HEK293T (cell line): ENCODE measurements at regions not wholly inside any gene's neighbourhood (a gene's known extent, or its start where the extent isn't known, plus 50 kb on each side); places are given as distances from the start of the nearest gene placed in this dataset.

Experiments
- BHLHE40 ChIP-seq: fragments of 450-650 bp; IDR thresholded peaks from 2 replicates; pipeline ENCODE4 v1.6.1; 2016; ENCODE audit warnings: mild to moderate bottlenecking, moderate library complexity, borderline replicate concordance
- FOXA1 ChIP-seq: fragments of 450-650 bp; IDR thresholded peaks from 2 replicates; pipeline ENCODE4 v1.6.1; 2016; ENCODE audit warnings: mild to moderate bottlenecking
- FOXK2 ChIP-seq: fragments of 450-650 bp; IDR thresholded peaks from 2 replicates; pipeline ENCODE4 v1.6.1; 2016; ENCODE audit warnings: mild to moderate bottlenecking
- FOXM1 ChIP-seq: fragments of 450-650 bp; IDR thresholded peaks from 2 replicates; pipeline ENCODE4 v1.6.1; 2017; ENCODE audit warnings: mild to moderate bottlenecking, borderline replicate concordance
- HDGF ChIP-seq: fragments of 450-650 bp; IDR thresholded peaks from 2 replicates; pipeline ENCODE4 v1.6.1; 2017; ENCODE audit warnings: antibody characterized with exemption, borderline replicate concordance
- L3MBTL2 ChIP-seq: fragments of 450-650 bp; conservative IDR thresholded peaks from 2 replicates; pipeline ENCODE4 v1.6.1; 2016; ENCODE audit warnings: mild to moderate bottlenecking
- NFRKB ChIP-seq: fragments of 450-650 bp; IDR thresholded peaks from 2 replicates; pipeline ENCODE4 v1.6.1; 2016; ENCODE audit warnings: mild to moderate bottlenecking, moderate library complexity
- PKNOX1 ChIP-seq: fragments of 450-650 bp; IDR thresholded peaks from 2 replicates; pipeline ENCODE4 v1.6.1; 2016
- SP1 ChIP-seq: fragments of 450-650 bp; IDR thresholded peaks from 2 replicates; pipeline ENCODE4 v1.6.1; 2017
- SUZ12 ChIP-seq: fragments of 450-650 bp; IDR thresholded peaks from 2 replicates; pipeline ENCODE4 v1.6.1; 2016; ENCODE audit warnings: mild to moderate bottlenecking
- ZNF384 ChIP-seq: fragments of 450-650 bp; IDR thresholded peaks from 2 replicates; pipeline ENCODE4 v1.6.1; 2016

- TF ChIP-seq L3MBTL2, result no peak
- no peak for TF ChIP-seq SP1
- TF ChIP-seq FOXM1, result no peak
- no peak for TF ChIP-seq SUZ12
- no peak for TF ChIP-seq FOXK2
- TF ChIP-seq NFRKB, result no peak
- no peak for TF ChIP-seq FOXA1
- no peak for TF ChIP-seq BHLHE40
- TF ChIP-seq HDGF, result no peak
- no peak for TF ChIP-seq PKNOX1
- no peak for TF ChIP-seq ZNF384
Measured at GRCh38 chr10:83648201-83648600, 491.1 kb upstream of the GHITM start.
